CD4-positive, CD25-positive, alpha-beta regulatory T cell (primary cell): ENCODE measurements at regions not wholly inside any gene's neighbourhood (a gene's known extent, or its start where the extent isn't known, plus 50 kb on each side); places are given as distances from the start of the nearest gene placed in this dataset.

ENCODE experiments used
- ATAC-seq, 2 donors: fragments of 150-1000 bp; cut with Tn5 transposase; one replicate each; pipeline ENCODE4 v1.10.0; 2021; ENCODE audit warnings: low read depth in 2 of 2, moderate number of reproducible peaks in 2 of 2, moderate library complexity in 1 of 2
- DNase-seq, 3 donors: peaks; one replicate each; pipeline versions ENCODE4 v3.0.0 to v3.0.0-alpha.2; 2012 to 2022; ENCODE audit warnings: mixed read lengths in 1 of 3
- H3K27ac ChIP-seq: one replicate; pipeline ENCODE4 v1.7.0; 2013; ENCODE audit warnings: mild to moderate bottlenecking, low read length; ENCODE audit not compliant: insufficient read depth, poor library complexity, severe bottlenecking
- H3K27me3 ChIP-seq: one replicate; pipeline ENCODE4 v1.7.0; 2013; ENCODE audit warnings: low read length; ENCODE audit not compliant: control insufficient read depth, insufficient read depth
- H3K36me3 ChIP-seq: one replicate; pipeline ENCODE4 v1.7.0; 2013; ENCODE audit warnings: mild to moderate bottlenecking, low read length, moderate library complexity; ENCODE audit not compliant: control insufficient read depth, insufficient read depth
- H3K4me1 ChIP-seq: 2 replicates; pipeline ENCODE4 v1.7.0; 2013; ENCODE audit warnings: mild to moderate bottlenecking, low read length; ENCODE audit not compliant: insufficient read depth, control insufficient read depth, poor library complexity, severe bottlenecking
- H3K4me3 ChIP-seq: one replicate; pipeline ENCODE4 v1.7.0; 2013; ENCODE audit warnings: low read depth, mild to moderate bottlenecking, low read length, moderate library complexity
- H3K9me3 ChIP-seq, 2 experiments: 1 replicate in 1 of 2; 2 replicates in 1 of 2; pipeline ENCODE4 v1.7.0; 2013; ENCODE audit warnings: low read length in 2 of 2, mild to moderate bottlenecking in 1 of 2, moderate library complexity in 1 of 2; ENCODE audit not compliant: control insufficient read depth in 2 of 2
- H3K27ac Mint-ChIP-seq, 3 donors: one replicate each; pipeline ENCODE4 v1.8.0; 2020 to 2022; ENCODE audit warnings: mild to moderate bottlenecking in 3 of 3, mixed read lengths in 3 of 3, moderate library complexity in 2 of 3
- H3K27me3 Mint-ChIP-seq: one replicate; pipeline ENCODE4 v1.8.0; 2022; ENCODE audit warnings: mild to moderate bottlenecking, mixed read lengths
- H3K36me3 Mint-ChIP-seq: one replicate; pipeline ENCODE4 v1.8.0; 2020; ENCODE audit warnings: mixed read lengths
- H3K4me1 Mint-ChIP-seq, 4 donors: one replicate each; pipeline ENCODE4 v1.8.0; 2020 to 2022; ENCODE audit warnings: mixed read lengths in 4 of 4, mild to moderate bottlenecking in 1 of 4
- H3K4me3 Mint-ChIP-seq, 4 donors: one replicate each; pipeline ENCODE4 v1.8.0; 2020 to 2022; ENCODE audit warnings: mild to moderate bottlenecking in 4 of 4, mixed read lengths in 4 of 4, moderate library complexity in 3 of 4
- H3K9me3 Mint-ChIP-seq, 7 donors: one replicate each; pipeline ENCODE4 v1.8.0; 2020 to 2022; ENCODE audit warnings: mixed read lengths in 7 of 7, mild to moderate bottlenecking in 3 of 7, moderate library complexity in 2 of 7

GRCh38 chr1:163799190-163799805 is 477.5 kb downstream of the NUF2 start:
- no peaks in the 10 kb centered on the region for H3K27me3 ChIP-seq
- DNase-seq (no peak), ATAC-seq (no peak)
- Mint-ChIP-seq H3K4me1 (no peaks in the 10 kb centered on the region), H3K9me3 (peaks cover 3 to 10% (median 5%) of the 10 kb centered on the region in 7 donors), H3K36me3 (no peaks in the 10 kb centered on the region), H3K27me3 (no peaks in the 10 kb centered on the region), H3K27ac (no peak overlapping the region), H3K4me3 (no peak overlapping the region)
- no peaks in the 10 kb centered on the region for H3K36me3 ChIP-seq
- H3K4me3 ChIP-seq = no peak overlapping the region
- no peaks in the 10 kb centered on the region for H3K9me3 ChIP-seq
- no peaks in the 10 kb centered on the region for H3K4me1 ChIP-seq
- no peak overlapping the region for H3K27ac ChIP-seq

- no peak for ATAC-seq
- Histone ChIP-seq H3K4me1 (no peaks in the 10 kb centered on the region), H3K4me3 (no peak overlapping the region), H3K36me3 (no peaks in the 10 kb centered on the region), H3K27ac (no peak overlapping the region), H3K9me3 (no peaks in the 10 kb centered on the region), H3K27me3 (no peaks in the 10 kb centered on the region)
- H3K9me3 Mint-ChIP-seq = peaks cover 0 to 5% (median 3%) of the 10 kb centered on the region in 7 donors
- H3K36me3 Mint-ChIP-seq = no peaks in the 10 kb centered on the region
- H3K27ac Mint-ChIP-seq = peak overlapping the region in 1 of 3 donors; percentile 46
- H3K4me1 Mint-ChIP-seq = no peaks in the 10 kb centered on the region
- H3K4me3 Mint-ChIP-seq = no peak overlapping the region
- DNase-seq = no peak
- no peaks in the 10 kb centered on the region for H3K27me3 Mint-ChIP-seq
Measured at GRCh38 chr1:163807331-163808049, 485.7 kb downstream of the NUF2 start.

- H3K9me3 Mint-ChIP-seq = peaks cover 0 to 15% (median 3%) of the 10 kb centered on the region in 7 donors
- Histone ChIP-seq H3K4me1 (no peaks in the 10 kb centered on the region), H3K4me3 (no peak overlapping the region), H3K36me3 (no peaks in the 10 kb centered on the region), H3K9me3 (no peaks in the 10 kb centered on the region), H3K27me3 (no peaks in the 10 kb centered on the region), H3K27ac (no peak overlapping the region)
- no peaks in the 10 kb centered on the region for H3K27me3 Mint-ChIP-seq
- no peak overlapping the region for H3K4me3 Mint-ChIP-seq
- H3K36me3 Mint-ChIP-seq = no peaks in the 10 kb centered on the region
- no peak overlapping the region for H3K27ac Mint-ChIP-seq
- H3K4me1 Mint-ChIP-seq = no peaks in the 10 kb centered on the region
- ATAC-seq (no peak), DNase-seq (no peak)
Measured at GRCh38 chr1:163813251-163813650, 491.5 kb downstream of the NUF2 start.

GRCh38 chr1:163820226-163820625 is 498.5 kb downstream of the NUF2 start:
- H3K27me3 Mint-ChIP-seq = no peaks in the 10 kb centered on the region
- ATAC-seq (no peak), DNase-seq (no peak)
- H3K4me1 Mint-ChIP-seq = no peaks in the 10 kb centered on the region
- H3K27ac Mint-ChIP-seq = no peak overlapping the region
- Histone ChIP-seq H3K4me1 (no peaks in the 10 kb centered on the region), H3K4me3 (no peak overlapping the region), H3K36me3 (no peaks in the 10 kb centered on the region), H3K9me3 (no peaks in the 10 kb centered on the region), H3K27ac (no peak overlapping the region), H3K27me3 (no peaks in the 10 kb centered on the region)
- H3K4me3 Mint-ChIP-seq = no peak overlapping the region
- peaks cover 0 to 6% (median 2%) of the 10 kb centered on the region in 7 donors for H3K9me3 Mint-ChIP-seq
- no peaks in the 10 kb centered on the region for H3K36me3 Mint-ChIP-seq

- H3K4me1 Mint-ChIP-seq = no peaks in the 10 kb centered on the region
- H3K27me3 ChIP-seq = no peaks in the 10 kb centered on the region
- H3K4me1 ChIP-seq = no peaks in the 10 kb centered on the region
- no peak overlapping the region for H3K27ac ChIP-seq
- H3K27ac Mint-ChIP-seq = no peak overlapping the region
- ATAC-seq = no peak
- H3K4me3 Mint-ChIP-seq = no peak overlapping the region
- H3K4me3 ChIP-seq = no peak overlapping the region
- no peaks in the 10 kb centered on the region for H3K36me3 ChIP-seq
- no peaks in the 10 kb centered on the region for H3K36me3 Mint-ChIP-seq
- H3K27me3 Mint-ChIP-seq = no peaks in the 10 kb centered on the region
- no peaks in the 10 kb centered on the region for H3K9me3 ChIP-seq
- H3K9me3 Mint-ChIP-seq = peaks cover 0 to 6% (median 2%) of the 10 kb centered on the region in 7 donors
- no peak for DNase-seq
Measured at GRCh38 chr1:163820766-163821165, 499.0 kb downstream of the NUF2 start.

GRCh38 chr1:163821679-163822078 is 499.9 kb downstream of the NUF2 start:
- Mint-ChIP-seq H3K4me1 (no peaks in the 10 kb centered on the region), H3K9me3 (peaks cover 0 to 6% (median 2%) of the 10 kb centered on the region in 7 donors), H3K4me3 (no peak overlapping the region), H3K36me3 (no peaks in the 10 kb centered on the region), H3K27me3 (no peaks in the 10 kb centered on the region), H3K27ac (no peak overlapping the region)
- no peak for ATAC-seq
- Histone ChIP-seq H3K27ac (no peak overlapping the region), H3K27me3 (no peaks in the 10 kb centered on the region), H3K4me1 (no peaks in the 10 kb centered on the region), H3K4me3 (no peak overlapping the region), H3K9me3 (no peaks in the 10 kb centered on the region), H3K36me3 (no peaks in the 10 kb centered on the region)
- DNase-seq = no peak

GRCh38 chr1:163823017-163823416 is 501.3 kb downstream of the NUF2 start:
- Histone ChIP-seq H3K27me3 (no peaks in the 10 kb centered on the region), H3K9me3 (no peaks in the 10 kb centered on the region), H3K36me3 (no peaks in the 10 kb centered on the region), H3K4me1 (no peaks in the 10 kb centered on the region), H3K27ac (no peak overlapping the region), H3K4me3 (no peak overlapping the region)
- H3K4me1 Mint-ChIP-seq = no peaks in the 10 kb centered on the region
- no peak for ATAC-seq
- no peaks in the 10 kb centered on the region for H3K36me3 Mint-ChIP-seq
- no peak for DNase-seq
- no peaks in the 10 kb centered on the region for H3K27me3 Mint-ChIP-seq
- H3K27ac Mint-ChIP-seq = no peak overlapping the region
- no peak overlapping the region for H3K4me3 Mint-ChIP-seq
- peaks cover 0 to 6% (median 2%) of the 10 kb centered on the region in 7 donors for H3K9me3 Mint-ChIP-seq

GRCh38 chr1:163824006-163824405 is 502.3 kb downstream of the NUF2 start:
- ATAC-seq (no peak), DNase-seq (no peak)
- Mint-ChIP-seq H3K4me1 (no peaks in the 10 kb centered on the region), H3K27ac (no peak overlapping the region), H3K9me3 (peaks cover 0 to 6% (median 2%) of the 10 kb centered on the region in 7 donors), H3K27me3 (no peaks in the 10 kb centered on the region), H3K4me3 (no peak overlapping the region), H3K36me3 (no peaks in the 10 kb centered on the region)
- no peak overlapping the region for H3K27ac ChIP-seq
- H3K36me3 ChIP-seq = no peaks in the 10 kb centered on the region
- H3K4me1 ChIP-seq = no peaks in the 10 kb centered on the region
- no peaks in the 10 kb centered on the region for H3K27me3 ChIP-seq
- H3K4me3 ChIP-seq = no peak overlapping the region
- no peaks in the 10 kb centered on the region for H3K9me3 ChIP-seq
